ENCODE measurements at regions not wholly inside any gene's neighbourhood (a gene's known extent, or its start where the extent isn't known, plus 50 kb on each side); places are given as distances from the start of the nearest gene placed in this dataset.

DNA sequence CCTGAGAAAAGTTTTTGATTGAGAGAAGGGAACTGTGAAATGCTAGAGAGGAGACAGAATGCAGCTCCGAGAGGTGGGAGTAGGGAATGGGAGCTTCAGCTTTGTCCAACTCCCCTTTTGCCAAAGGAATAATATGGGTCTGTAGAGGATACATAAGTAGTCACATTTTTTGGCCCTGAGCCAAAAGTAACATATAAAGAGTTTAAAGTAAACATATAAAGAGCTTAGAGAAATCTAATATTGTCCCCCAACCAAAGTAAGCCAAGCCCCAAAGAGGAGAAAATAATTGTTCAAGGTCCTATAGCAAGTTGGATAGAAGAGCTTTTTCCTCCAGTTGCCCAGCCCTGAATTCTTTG, 215.1 kb downstream of the TMEM114 start:
- TF ChIP-seq, protein P1, sequence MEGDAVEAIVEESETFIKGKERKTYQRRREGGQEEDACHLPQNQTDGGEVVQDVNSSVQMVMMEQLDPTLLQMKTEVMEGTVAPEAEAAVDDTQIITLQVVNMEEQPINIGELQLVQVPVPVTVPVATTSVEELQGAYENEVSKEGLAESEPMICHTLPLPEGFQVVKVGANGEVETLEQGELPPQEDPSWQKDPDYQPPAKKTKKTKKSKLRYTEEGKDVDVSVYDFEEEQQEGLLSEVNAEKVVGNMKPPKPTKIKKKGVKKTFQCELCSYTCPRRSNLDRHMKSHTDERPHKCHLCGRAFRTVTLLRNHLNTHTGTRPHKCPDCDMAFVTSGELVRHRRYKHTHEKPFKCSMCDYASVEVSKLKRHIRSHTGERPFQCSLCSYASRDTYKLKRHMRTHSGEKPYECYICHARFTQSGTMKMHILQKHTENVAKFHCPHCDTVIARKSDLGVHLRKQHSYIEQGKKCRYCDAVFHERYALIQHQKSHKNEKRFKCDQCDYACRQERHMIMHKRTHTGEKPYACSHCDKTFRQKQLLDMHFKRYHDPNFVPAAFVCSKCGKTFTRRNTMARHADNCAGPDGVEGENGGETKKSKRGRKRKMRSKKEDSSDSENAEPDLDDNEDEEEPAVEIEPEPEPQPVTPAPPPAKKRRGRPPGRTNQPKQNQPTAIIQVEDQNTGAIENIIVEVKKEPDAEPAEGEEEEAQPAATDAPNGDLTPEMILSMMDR (IDR thresholded peaks at IDR 0.05; ENCODE audit: control insufficient read depth, insufficient read depth, low read depth, low read length, missing control alignments), result no peak

DNA sequence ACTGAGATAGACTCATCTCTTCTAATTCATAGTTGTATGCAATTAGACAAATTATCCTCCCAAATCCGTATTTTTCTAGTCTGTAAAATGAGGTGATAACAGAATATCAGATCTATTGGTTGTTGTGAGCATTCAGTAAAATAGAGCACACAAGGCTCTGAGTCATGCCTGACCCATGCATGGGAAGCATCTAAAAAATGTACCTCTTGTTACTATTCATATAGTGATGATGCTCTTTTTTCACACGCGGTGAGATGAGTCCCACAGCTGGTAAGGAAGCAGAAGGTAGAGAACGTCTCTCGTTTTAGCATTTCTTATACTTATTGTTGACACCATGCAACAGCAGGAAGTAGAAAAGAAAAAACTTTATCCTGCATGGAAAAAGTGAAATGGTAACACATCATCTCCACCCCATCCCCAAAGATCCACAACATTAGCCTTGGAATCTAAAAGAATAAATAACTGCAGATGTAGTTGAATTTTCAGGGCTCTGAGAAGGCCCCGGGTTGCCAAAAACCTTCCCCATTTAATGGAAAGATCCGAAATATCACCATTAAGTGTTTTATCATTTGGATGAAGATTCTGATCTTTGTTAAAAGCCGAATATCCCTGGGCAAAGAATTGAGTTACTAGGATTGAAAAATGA, 215.6 kb downstream of the TMEM114 start:
- no peak overlapping the region for H3K4me3 ChIP-seq (ENCODE audit: control insufficient read depth, low read depth, low read length)
- DNase-seq (ENCODE audit: low read depth), result no peak
- TF ChIP-seq, protein P1 (IDR thresholded peaks at IDR 0.05; ENCODE audit: control insufficient read depth, insufficient read depth, low read depth, low read length, missing control alignments), result no peak

More for the DNA sequence above, 215.1 kb downstream of the TMEM114 start:
- no peak overlapping the region for H3K4me3 ChIP-seq (ENCODE audit: control insufficient read depth, low read depth, low read length)
- no peak for DNase-seq (ENCODE audit: low read depth)

DNA sequence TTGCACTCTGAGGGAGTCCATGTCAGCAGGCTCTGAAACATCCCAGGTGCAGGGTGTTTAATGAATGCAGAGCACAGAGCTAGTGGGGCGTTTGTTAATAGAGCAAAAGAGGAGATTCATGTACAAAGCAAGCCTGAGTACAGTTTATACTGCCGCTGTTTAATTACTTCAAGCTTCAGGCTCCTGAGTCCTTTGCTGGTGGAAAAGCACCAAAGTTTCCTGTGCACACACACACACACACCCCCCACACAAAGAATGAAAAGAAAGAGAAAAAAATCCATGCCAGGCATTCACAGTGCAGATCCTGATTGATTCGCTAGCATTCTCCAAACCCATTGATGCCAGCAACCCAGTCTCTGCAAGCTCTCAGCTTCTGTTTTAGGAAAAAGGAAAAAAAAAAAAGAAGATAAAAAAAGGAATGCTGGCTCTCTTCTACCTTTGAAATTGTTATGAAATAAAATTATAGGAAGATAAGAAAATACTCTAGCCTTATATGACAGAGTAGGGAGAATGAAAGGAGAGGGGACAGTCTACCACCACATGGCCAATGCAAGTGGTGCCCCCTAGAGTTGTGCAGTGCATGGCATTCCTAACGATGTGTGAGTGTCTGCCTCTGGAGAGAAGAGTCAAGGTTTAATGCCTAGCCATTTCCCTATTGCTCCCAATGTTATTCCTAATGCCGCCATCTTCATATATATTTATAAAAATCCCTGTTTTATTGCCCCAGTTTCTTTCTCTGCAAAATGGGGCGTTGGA, 216.5 kb downstream of the TMEM114 start:
- no peak for DNase-seq (ENCODE audit: low read depth)
- TF ChIP-seq, protein P1 (IDR thresholded peaks at IDR 0.05; ENCODE audit: control insufficient read depth, insufficient read depth, low read depth, low read length, missing control alignments), result no peak
- H3K4me3 ChIP-seq (ENCODE audit: control insufficient read depth, low read depth, low read length), result no peak overlapping the region

DNA sequence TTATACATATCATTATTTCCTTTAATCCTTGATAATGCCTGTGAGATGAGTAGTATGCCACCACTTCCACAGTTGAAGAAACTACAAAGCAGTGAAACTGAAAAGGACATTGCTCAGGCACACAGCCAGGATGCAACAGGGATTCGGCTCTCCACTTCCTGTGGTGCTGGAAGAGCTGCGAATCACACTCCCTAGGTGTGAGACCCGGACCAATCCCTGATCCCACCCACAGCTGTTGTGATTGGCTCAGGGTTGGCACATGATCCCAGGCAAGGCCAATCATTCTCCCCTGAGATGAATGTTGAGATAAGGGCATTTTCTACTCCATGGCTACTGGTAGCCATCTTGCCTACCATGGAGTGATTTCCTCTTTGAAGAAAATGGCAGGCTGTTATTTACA, 218.2 kb downstream of the TMEM114 start:
- H3K4me3 ChIP-seq (ENCODE audit: control insufficient read depth, low read depth, low read length), result no peak overlapping the region
- TF ChIP-seq, protein P1 (IDR thresholded peaks at IDR 0.05; ENCODE audit: control insufficient read depth, insufficient read depth, low read depth, low read length, missing control alignments), result no peak
- DNase-seq (ENCODE audit: low read depth), result no peak

DNA sequence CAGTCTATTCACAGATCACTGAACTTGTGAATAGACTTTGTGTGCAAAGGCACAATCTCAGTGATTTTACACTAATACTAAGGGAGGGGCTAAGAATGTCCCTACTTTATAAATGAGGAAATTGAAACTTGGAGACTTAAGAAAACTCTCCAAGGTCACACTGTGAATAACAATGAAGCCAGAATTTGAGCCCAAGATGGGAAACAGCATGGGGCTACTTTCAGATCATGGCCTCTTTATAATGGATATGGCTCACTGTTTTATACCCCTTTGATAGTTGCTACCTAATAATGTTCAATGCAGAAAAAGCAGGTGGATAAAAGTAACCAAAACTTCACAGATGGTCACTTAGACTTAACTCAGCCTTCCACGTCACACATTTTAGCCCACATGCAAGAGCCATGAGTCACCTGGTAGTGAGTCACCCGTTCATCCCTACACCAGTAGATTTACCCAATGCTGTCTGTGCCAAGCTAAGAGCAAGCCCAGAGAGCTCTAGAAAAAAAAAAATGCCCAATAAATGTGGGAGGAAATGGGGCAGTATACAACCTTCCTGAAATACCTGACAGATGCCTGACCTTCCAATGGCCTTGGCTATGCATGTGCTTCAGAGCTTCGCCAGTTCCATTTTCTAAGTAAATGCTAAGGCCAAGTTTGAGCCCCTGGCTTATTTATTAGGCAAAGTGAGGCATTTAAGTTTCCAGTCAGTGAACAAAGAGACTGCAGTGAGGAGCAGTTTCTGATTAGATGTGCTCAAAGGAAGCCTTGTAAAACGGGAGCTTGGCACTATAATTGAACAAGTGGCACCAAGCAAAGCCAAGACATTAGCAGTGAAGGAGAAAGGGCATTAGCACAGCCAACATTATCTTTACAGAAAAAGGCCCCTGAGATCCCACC, 219.7 kb downstream of the TMEM114 start:
- TF ChIP-seq, protein P1 (IDR thresholded peaks at IDR 0.05; ENCODE audit: control insufficient read depth, insufficient read depth, low read depth, low read length, missing control alignments), result no peak
- H3K4me3 ChIP-seq (ENCODE audit: control insufficient read depth, low read depth, low read length), result no peak overlapping the region
- no peak for DNase-seq (ENCODE audit: low read depth)

DNA sequence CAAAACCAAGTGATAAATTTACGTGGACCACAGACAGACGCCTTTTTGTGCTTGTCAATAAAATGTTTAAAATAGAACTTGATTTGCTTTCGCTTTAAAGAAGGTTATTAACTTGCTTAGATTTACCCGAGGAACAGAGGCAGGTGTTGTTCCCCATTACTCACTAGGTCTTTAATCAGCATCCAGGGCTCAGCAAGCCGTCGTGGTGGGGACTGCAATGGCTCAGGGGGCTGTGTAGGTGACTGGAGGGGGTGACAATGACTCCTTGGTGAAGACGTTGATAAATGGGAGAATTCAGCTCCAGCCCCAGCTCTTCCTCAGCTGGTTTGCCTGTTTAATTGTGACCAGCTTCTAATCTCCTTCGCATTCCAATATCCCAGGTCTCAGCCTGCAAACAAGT, 231.4 kb downstream of the TMEM114 start:
- H3K4me3 ChIP-seq (ENCODE audit: control insufficient read depth, low read depth, low read length), result no peak overlapping the region
- no peak for DNase-seq (ENCODE audit: low read depth)
- TF ChIP-seq, protein P1 (IDR thresholded peaks at IDR 0.05; ENCODE audit: control insufficient read depth, insufficient read depth, low read depth, low read length, missing control alignments), result no peak
